ENCODE measurements at regions not wholly inside any gene's neighbourhood (a gene's known extent, or its start where the extent isn't known, plus 50 kb on each side); places are given as distances from the start of the nearest gene placed in this dataset.

DNA sequence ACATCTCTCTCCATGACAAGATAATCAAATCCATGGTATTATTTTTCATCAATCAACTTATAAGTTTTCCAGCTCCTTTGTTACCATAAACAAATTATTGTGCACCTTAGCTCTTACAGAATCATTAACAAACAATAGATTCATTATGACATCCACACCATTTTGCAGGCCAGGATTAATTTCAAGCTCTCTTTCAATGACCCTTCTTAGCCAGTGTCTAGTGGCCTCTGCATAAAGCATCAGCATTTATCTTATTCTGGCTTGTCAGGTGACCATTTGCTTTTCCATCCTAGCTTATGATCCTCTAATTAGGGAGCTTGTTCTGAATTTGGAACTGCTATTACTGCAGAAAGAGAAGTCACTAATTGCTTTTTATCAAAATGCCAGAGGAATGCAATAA lies 806.2 kb upstream of the CHAC2 start:
- no peak for TF ChIP-seq POLR2AphosphoS5 (IDR thresholded peaks at IDR 0.05)
- no peak for TF ChIP-seq POLR2A (IDR thresholded peaks at IDR 0.05)
- no peak for TF ChIP-seq EP300 (IDR thresholded peaks at IDR 0.05; ENCODE audit: low read depth)
- TF ChIP-seq, protein P1, sequence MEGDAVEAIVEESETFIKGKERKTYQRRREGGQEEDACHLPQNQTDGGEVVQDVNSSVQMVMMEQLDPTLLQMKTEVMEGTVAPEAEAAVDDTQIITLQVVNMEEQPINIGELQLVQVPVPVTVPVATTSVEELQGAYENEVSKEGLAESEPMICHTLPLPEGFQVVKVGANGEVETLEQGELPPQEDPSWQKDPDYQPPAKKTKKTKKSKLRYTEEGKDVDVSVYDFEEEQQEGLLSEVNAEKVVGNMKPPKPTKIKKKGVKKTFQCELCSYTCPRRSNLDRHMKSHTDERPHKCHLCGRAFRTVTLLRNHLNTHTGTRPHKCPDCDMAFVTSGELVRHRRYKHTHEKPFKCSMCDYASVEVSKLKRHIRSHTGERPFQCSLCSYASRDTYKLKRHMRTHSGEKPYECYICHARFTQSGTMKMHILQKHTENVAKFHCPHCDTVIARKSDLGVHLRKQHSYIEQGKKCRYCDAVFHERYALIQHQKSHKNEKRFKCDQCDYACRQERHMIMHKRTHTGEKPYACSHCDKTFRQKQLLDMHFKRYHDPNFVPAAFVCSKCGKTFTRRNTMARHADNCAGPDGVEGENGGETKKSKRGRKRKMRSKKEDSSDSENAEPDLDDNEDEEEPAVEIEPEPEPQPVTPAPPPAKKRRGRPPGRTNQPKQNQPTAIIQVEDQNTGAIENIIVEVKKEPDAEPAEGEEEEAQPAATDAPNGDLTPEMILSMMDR (IDR thresholded peaks at IDR 0.05): no peak
- no peak for DNase-seq
- in situ Hi-C loops (cut with MboI; ENCODE audit: low pct_ligation_motif_present in 1 of 4, low pct_unique_long_range_greater_than_20kb in 1 of 4, low sequenced_read_pairs in 3 of 4) (no loop called here), intact Hi-C loops (cut with DNase I; ENCODE audit: low total_unique reads) (no loop called here)
- Histone ChIP-seq H3K27me3 (no peaks in the 10 kb centered on the region), H3K9me3 (no peaks in the 10 kb centered on the region), H3K27ac (no peak overlapping the region), H3K36me3 (no peaks in the 10 kb centered on the region), H3K4me3 (no peak overlapping the region), H3K4me1 (no peaks in the 10 kb centered on the region)

DNA sequence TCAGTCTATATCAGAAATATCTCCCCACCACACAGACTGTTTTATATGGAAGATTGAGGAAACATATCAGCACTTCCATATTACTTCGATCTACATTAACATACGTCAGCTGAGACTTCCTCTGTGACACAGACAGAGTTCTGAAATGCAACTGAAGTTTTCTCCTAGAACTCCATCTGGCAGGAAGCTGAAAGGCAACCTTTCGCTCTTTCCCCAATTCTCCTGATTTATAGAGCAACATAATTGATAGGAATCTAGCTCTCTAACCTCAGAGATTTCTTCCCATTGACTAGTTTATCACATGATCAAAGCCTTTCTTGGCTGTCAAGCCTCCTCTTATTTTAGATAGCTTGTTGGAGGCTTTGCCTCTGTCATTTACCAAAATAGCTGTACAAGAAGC lies 806.7 kb upstream of the CHAC2 start:
- no peak overlapping the region for H3K4me3 ChIP-seq
- intact Hi-C loops (cut with DNase I; ENCODE audit: low total_unique reads) (no loop called here), in situ Hi-C loops (cut with MboI; ENCODE audit: low pct_ligation_motif_present in 1 of 4, low pct_unique_long_range_greater_than_20kb in 1 of 4, low sequenced_read_pairs in 3 of 4) (no loop called here)
- no peak for TF ChIP-seq EP300 (IDR thresholded peaks at IDR 0.05; ENCODE audit: low read depth)
- TF ChIP-seq, protein P1 (IDR thresholded peaks at IDR 0.05): no peak
- no peak for TF ChIP-seq POLR2AphosphoS5 (IDR thresholded peaks at IDR 0.05)
- no peak for TF ChIP-seq POLR2A (IDR thresholded peaks at IDR 0.05)
- H3K27me3 ChIP-seq: no peaks in the 10 kb centered on the region
- WGBS, 2 donors (ENCODE audit: low coverage in 1 of 2): 68 to 76% methylated on average over 3 of the region's 3 CpGs
- no peak overlapping the region for H3K27ac ChIP-seq
- H3K4me1 ChIP-seq: no peaks in the 10 kb centered on the region
- H3K9me3 ChIP-seq: no peaks in the 10 kb centered on the region
- H3K36me3 ChIP-seq: no peaks in the 10 kb centered on the region
- no peak for DNase-seq

DNA sequence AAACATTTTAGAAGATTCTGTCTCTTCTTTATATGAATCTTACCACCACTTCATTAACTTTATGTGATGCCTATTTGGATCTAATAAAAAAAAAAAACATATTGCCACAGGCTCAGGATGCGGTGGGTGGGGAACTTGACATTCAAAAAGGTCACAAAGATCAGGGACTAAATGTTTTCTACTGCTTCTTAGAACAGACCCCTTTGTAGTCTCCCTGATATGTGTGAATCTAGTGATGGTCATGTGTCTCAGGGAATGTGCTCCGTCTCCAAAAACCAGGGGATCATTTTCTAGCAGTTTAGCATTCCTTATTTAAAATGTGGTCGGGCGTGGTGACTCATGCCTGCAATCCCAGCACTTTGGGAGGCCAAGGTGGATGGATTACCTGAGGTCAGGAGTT lies 807.8 kb upstream of the CHAC2 start:
- WGBS, 2 donors (ENCODE audit: low coverage in 1 of 2): 60 to 79% methylated on average over 1 to 4 of the region's 4 CpGs
- no peak overlapping the region for H3K27ac ChIP-seq
- TF ChIP-seq EP300 (IDR thresholded peaks at IDR 0.05; ENCODE audit: low read depth): no peak
- no peak for TF ChIP-seq POLR2AphosphoS5 (IDR thresholded peaks at IDR 0.05)
- no peak for TF ChIP-seq POLR2A (IDR thresholded peaks at IDR 0.05)
- TF ChIP-seq, protein P1 (IDR thresholded peaks at IDR 0.05): no peak
- no peak overlapping the region for H3K4me3 ChIP-seq
- in situ Hi-C loops (cut with MboI; ENCODE audit: low pct_ligation_motif_present in 1 of 4, low pct_unique_long_range_greater_than_20kb in 1 of 4, low sequenced_read_pairs in 3 of 4): no loop called here
- intact Hi-C loops (cut with DNase I; ENCODE audit: low total_unique reads): no loop called here
- DNase-seq: no peak
- no peaks in the 10 kb centered on the region for H3K36me3 ChIP-seq
- no peaks in the 10 kb centered on the region for H3K4me1 ChIP-seq
- H3K9me3 ChIP-seq: no peaks in the 10 kb centered on the region
- no peaks in the 10 kb centered on the region for H3K27me3 ChIP-seq

DNA sequence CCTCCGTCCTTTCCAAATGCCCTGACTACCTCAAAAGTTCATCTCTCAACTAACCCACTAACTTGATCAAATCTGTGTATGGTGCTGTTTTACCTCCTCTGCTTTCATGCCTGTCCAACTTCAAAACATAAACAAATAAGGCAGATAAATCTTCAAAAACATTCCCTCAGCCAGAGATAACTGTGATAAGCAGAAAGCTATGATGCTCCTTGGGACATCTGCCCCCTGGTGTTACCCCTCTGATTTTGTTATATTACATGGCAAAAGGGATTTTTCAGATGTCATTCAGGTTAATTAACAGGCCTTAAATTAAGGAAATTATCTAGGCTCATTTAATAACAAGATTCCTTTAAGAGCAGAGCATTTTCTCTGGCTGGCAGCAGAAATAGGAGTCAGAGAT lies 810.8 kb upstream of the CHAC2 start:
- 75 to 86% methylated on average over 1 of the region's 1 CpG for WGBS, 2 donors (ENCODE audit: low coverage in 1 of 2)
- TF ChIP-seq, protein P1 (IDR thresholded peaks at IDR 0.05): no peak
- TF ChIP-seq EP300 (IDR thresholded peaks at IDR 0.05; ENCODE audit: low read depth) (no peak), POLR2AphosphoS5 (IDR thresholded peaks at IDR 0.05) (no peak), POLR2A (IDR thresholded peaks at IDR 0.05) (no peak)
- in situ Hi-C loops (cut with MboI; ENCODE audit: low pct_ligation_motif_present in 1 of 4, low pct_unique_long_range_greater_than_20kb in 1 of 4, low sequenced_read_pairs in 3 of 4): no loop called here
- no peak for DNase-seq
- H3K27me3 ChIP-seq: no peaks in the 10 kb centered on the region
- no peaks in the 10 kb centered on the region for H3K9me3 ChIP-seq
- H3K4me3 ChIP-seq: no peak overlapping the region
- H3K36me3 ChIP-seq: no peaks in the 10 kb centered on the region
- no peak overlapping the region for H3K27ac ChIP-seq
- intact Hi-C loops (cut with DNase I; ENCODE audit: low total_unique reads): no loop called here
- no peaks in the 10 kb centered on the region for H3K4me1 ChIP-seq

Data from transverse colon (tissue), 4 donors.